ENCODE measurements at regions not wholly inside any gene's neighbourhood (a gene's known extent, or its start where the extent isn't known, plus 50 kb on each side); places are given as distances from the start of the nearest gene placed in this dataset.

- no peak for TF ChIP-seq CTCF (IDR thresholded peaks at IDR 0.05)
- TF ChIP-seq POLR2AphosphoS5 (IDR thresholded peaks at IDR 0.05) = no peak
Observed at GRCh38 chr9:19885608-19886007, 96.8 kb upstream of the SLC24A2 start.

Data from prostate gland (tissue), 2 donors.